ENCODE measurements at regions not wholly inside any gene's neighbourhood (a gene's known extent, or its start where the extent isn't known, plus 50 kb on each side); places are given as distances from the start of the nearest gene placed in this dataset.

- no peak for DNase-seq (ENCODE audit: low read depth)
Measured at GRCh38 chr21:35426469-35426868, 377.4 kb upstream of the RUNX1 start.

DNA sequence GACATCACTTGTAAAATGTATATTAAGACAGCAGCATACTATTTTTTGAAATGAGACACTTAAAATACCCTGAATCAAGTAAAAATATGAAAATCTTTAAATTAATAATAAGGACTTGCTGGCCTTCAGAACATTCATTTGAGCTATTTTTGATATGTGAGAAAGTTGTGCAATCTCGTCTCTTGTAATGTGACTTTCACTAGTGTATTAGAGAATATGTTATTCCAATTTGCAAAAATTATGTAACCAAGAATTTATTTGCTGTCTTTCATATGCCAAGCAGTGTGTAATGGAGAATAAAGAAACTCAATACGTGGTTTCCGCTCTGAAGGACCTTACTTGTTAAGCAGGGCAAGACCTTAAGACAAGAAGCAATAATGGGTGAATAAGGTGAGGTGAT is 375.0 kb upstream of the RUNX1 start:
- no peak for DNase-seq (ENCODE audit: low read depth)

DNA sequence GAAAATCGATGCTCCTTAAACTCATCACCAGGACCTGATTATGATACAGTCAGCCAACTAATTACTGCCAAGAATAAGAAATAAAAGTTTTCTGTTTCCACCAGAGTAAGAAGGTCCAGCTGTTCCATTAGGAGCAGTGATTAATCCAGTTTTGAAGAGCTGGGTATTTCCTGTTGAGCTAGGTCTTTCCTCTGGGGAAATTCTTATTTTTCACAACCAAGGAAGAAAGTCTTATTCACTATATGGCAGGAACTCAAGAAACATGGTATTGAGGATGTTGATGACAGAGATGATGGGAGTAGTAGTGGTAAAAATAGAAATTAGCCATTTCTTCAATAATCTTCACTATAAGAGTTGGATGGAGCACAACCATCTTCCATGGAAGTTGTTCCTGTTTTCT is 374.6 kb upstream of the RUNX1 start:
- no peak for DNase-seq (ENCODE audit: low read depth)

GRCh38 chr21:35422011-35422410 is 372.9 kb upstream of the RUNX1 start:
- no peak for DNase-seq (ENCODE audit: low read depth)

- no peak for DNase-seq (ENCODE audit: low read depth)
Measured at GRCh38 chr21:35421221-35421620, 372.1 kb upstream of the RUNX1 start.

GRCh38 chr21:35420656-35421055 is 371.6 kb upstream of the RUNX1 start:
- no peak for DNase-seq (ENCODE audit: low read depth)

- DNase-seq (ENCODE audit: low read depth) = no peak
Measured at GRCh38 chr21:35417762-35418161, 368.7 kb upstream of the RUNX1 start.

- DNase-seq (ENCODE audit: low read depth) = no peak
Measured at GRCh38 chr21:35416866-35417489, 367.9 kb upstream of the RUNX1 start.

- DNase-seq (ENCODE audit: low read depth) = no peak
Measured at GRCh38 chr21:35414507-35415139, 365.5 kb upstream of the RUNX1 start.

DNA sequence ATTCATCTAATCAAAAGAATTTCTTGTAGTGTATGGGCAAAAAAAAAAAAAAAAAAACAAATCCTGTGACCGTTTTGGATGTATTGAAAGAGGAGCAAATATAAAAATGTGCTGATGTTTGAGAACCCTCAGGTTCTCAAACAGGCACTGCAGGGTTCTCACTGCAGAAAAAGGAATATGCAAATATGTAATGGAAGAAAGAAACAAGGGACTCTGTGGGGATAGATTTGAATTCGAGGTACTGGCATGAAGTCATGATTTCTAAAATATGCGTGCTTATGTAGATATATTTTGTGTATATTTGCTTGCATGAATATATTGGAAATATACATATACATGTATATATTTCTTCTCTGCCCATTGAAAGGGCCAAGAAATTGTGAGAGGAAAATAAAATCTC is 365.0 kb upstream of the RUNX1 start:
- no peak for DNase-seq (ENCODE audit: low read depth)

DNA sequence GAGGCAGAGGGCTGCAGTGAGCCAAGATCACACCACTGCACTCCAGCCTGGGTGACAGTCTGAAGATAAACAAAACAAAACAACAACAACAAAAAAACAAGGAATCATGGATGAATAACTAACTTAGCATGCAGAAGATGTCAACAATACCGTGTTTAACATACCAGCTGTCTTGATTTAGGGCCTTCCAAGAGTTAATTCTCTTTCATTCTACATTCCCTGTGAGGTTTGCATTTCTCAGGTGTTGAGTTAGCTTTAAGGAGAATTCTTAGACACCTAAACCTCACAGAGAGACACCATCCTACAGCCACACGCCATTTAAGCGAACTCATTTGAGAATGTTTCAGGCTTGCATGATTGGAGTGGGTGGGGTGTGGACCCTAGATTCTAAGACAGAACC is 363.1 kb upstream of the RUNX1 start:
- no peak for DNase-seq (ENCODE audit: low read depth)

GRCh38 chr21:35411434-35411833 is 362.3 kb upstream of the RUNX1 start:
- no peak for DNase-seq (ENCODE audit: low read depth)

- no peak for DNase-seq (ENCODE audit: low read depth)
Measured at GRCh38 chr21:35410656-35411055, 361.6 kb upstream of the RUNX1 start.

DNA sequence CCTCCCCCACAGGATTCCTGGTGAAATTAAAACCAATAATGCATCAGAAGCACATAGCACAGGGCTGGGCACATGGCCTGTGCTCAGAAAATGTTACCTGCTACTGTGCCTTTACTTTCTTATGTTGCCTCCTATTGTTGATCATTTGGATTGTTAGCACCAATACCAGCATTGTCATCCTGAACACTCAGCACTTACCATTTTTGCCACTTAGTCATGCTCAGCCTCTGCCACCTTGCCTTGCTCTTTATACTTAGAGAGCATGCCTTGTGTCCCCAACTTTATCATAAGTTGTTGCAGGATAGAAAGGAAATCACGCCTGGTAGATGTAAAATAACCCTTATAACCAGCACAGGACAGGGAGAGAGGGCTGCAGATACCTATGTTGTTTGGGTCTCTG is 361.0 kb upstream of the RUNX1 start:
- DNase-seq (ENCODE audit: low read depth) = no peak

GRCh38 chr21:35408401-35408800 is 359.3 kb upstream of the RUNX1 start:
- DNase-seq (ENCODE audit: low read depth) = no peak

DNA sequence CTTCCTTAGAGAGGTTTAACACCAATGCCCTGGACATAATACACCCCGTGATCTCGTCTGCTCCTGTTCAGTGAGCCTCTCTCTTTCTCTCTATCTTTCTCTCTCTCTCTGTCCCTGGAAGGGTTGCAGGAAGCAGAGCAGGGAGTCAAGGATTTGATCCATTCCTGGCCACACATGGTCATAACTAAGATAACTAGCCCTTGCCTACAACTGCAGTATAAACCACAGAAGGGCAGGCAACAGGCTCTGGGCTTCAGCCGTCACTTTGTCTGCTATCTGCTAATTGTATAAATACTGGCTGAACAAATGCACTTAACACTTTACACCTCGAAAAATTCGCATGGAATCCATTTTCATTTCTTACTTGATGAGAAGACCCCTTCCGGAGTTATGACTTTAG is 357.5 kb upstream of the RUNX1 start:
- DNase-seq (ENCODE audit: low read depth) = no peak

GRCh38 chr21:35405981-35406380 is 356.9 kb upstream of the RUNX1 start:
- no peak for DNase-seq (ENCODE audit: low read depth)

GRCh38 chr21:35404247-35404646 is 355.1 kb upstream of the RUNX1 start:
- no peak for DNase-seq (ENCODE audit: low read depth)

DNA sequence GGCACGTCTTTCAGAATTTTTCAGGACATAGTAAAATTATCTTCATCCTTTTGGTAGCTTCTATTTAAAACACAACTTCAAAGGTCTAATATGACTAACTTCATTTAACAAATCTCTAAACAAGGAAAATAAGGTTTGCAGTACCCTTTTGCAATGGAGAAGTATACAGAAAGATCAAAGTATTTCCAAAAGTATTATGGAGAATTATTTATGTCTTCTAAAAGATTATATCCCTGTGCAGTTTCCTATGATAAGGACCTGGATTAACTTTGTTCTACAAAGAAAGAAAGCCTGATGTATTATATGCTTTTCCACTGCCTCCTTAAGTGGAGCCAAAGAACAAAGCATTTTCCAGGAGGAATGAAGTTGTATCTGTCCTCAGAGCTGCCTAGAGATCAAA is 353.0 kb upstream of the RUNX1 start:
- no peak for DNase-seq (ENCODE audit: low read depth)

DNA sequence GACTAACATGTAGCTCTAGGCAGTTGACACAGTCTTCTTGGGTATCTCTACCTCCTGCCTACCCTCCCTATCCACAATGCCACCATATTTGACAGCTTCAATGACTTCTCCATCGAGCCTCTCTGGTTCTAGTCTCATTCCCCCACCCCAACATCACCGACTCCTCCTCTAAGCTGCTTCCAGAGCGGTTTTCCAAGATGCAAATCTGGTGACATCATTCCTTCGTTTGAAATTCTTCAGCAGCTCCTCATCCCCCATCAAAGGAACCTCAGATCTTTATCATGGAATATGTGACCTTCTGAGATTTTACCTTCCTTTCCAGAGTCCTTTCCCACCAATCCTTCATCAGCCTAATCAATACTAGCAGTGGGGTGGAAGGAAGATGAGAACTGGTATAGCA is 352.4 kb upstream of the RUNX1 start:
- no peak for DNase-seq (ENCODE audit: low read depth)

DNA sequence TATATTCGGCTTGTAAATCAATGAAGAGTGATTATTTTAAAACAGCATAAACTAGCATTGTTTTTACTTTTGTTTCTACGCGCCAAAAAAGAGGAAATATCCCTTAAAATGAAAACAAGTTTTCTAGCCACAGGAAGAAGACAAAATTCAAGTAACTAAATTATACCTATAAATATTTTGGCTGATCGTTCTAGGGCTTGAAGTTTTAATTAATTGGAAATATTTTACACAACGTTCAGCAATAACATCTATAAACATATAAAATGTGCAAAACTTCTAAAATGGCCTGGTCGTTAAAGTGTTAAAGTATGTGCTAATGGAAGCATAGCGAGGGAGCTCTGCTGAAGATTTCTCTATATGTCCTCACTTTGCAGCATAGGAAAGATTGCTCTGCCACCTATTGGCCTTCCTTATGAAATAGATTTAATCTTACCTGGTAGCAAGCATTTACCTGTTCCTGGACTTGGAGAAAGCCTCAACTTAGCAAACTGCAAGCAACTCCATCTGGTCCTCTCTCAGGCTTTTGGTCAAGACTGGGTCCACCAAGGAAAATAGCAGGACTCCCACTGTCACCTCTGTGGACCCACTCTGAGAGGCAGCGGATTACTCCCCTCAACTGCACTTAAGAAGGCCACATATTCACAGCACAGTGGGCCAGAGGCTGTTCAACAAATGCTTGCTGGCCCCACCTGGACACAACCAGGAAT is 351.3 kb upstream of the RUNX1 start:
- no peak for DNase-seq (ENCODE audit: low read depth)

GRCh38 chr21:35399706-35400105 is 350.6 kb upstream of the RUNX1 start:
- no peak for DNase-seq (ENCODE audit: low read depth)

DNA sequence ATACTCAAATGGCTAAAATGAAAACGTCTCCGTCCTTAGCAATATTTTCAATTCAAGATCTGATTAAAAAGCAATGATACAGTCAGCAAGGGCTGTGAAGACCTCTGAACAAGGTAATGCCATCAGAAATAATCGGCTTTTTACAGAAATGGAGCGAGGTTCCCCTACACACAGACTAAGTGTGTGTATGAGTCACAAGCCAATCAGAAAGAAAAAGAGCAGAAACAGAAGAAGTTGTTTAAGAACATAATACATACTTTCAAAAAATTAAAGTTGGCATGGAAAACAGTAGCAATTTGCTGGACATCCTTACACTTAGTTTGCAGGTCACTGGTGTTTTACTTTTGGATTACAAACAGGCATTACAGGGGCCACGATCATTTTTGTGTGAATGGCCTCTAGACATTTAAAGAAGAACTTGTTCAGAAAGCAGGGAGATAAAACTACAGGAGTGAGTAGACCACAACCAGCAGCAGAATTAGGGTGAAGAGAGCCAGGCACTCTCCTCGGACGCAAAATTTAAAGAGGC is 350.0 kb upstream of the RUNX1 start:
- DNase-seq (ENCODE audit: low read depth) = no peak
